SW480 (cell line): ENCODE measurements at regions not wholly inside any gene's neighbourhood (a gene's known extent, or its start where the extent isn't known, plus 50 kb on each side); places are given as distances from the start of the nearest gene placed in this dataset.
"Not testable (repeated sequence)": the region's sequence is repeated elsewhere in the genome, so short reads cannot be mapped to it uniquely, and the experiment has no call there.

Experiments
- DNase-seq: peaks from one replicate; pipeline ENCODE4 v3.0.0-alpha.2; 2016; ENCODE audit warnings: low spot score

- DNase-seq: no peak
Measured at GRCh38 chrX:98065151-98065550, 1181.4 kb downstream of the RPA4 start.

GRCh38 chrX:98067611-98068010 lies 1183.9 kb downstream of the RPA4 start:
- no peak for DNase-seq

GRCh38 chrX:98068024-98068580 lies 1184.4 kb downstream of the RPA4 start:
- no peak for DNase-seq

GRCh38 chrX:98071331-98071730 lies 1187.6 kb downstream of the RPA4 start:
- no peak for DNase-seq

GRCh38 chrX:98077440-98077839 lies 1193.7 kb downstream of the RPA4 start:
- no peak for DNase-seq

- no peak for DNase-seq
Measured at GRCh38 chrX:98111684-98112083, 1228.0 kb downstream of the RPA4 start.

- no peak for DNase-seq
Measured at GRCh38 chrX:98114021-98114420, 1230.3 kb downstream of the RPA4 start.

GRCh38 chrX:98141466-98141865 lies 1257.8 kb downstream of the RPA4 start:
- no peak for DNase-seq

- no peak for DNase-seq
Measured at GRCh38 chrX:98191003-98191402, 1307.3 kb downstream of the RPA4 start.

GRCh38 chrX:98194036-98194435 lies 1310.3 kb downstream of the RPA4 start:
- DNase-seq: no peak

- no peak for DNase-seq
Measured at GRCh38 chrX:98203800-98204199, 1320.1 kb downstream of the RPA4 start.

- no peak for DNase-seq
Measured at GRCh38 chrX:98207947-98208346, 1324.2 kb downstream of the RPA4 start.

- no peak for DNase-seq
Measured at GRCh38 chrX:98231003-98231402, 1347.3 kb downstream of the RPA4 start.

- DNase-seq: not testable (repeated sequence)
Measured at GRCh38 chrX:98240061-98240460, 1356.4 kb downstream of the RPA4 start.

GRCh38 chrX:98263135-98263534 lies 1379.4 kb downstream of the RPA4 start:
- no peak for DNase-seq

- no peak for DNase-seq
Measured at GRCh38 chrX:98289726-98290125, 1406.0 kb downstream of the RPA4 start.

- no peak for DNase-seq
Measured at GRCh38 chrX:98294310-98294709, 1410.6 kb downstream of the RPA4 start.

- no peak for DNase-seq
Measured at GRCh38 chrX:98296129-98296528, 1412.4 kb downstream of the RPA4 start.

- no peak for DNase-seq
Measured at GRCh38 chrX:98299785-98300184, 1416.1 kb downstream of the RPA4 start.

- DNase-seq: not testable (repeated sequence)
Measured at GRCh38 chrX:98300536-98300935, 1416.8 kb downstream of the RPA4 start.

- DNase-seq: no peak
Measured at GRCh38 chrX:98331407-98331806, 1447.7 kb downstream of the RPA4 start.

GRCh38 chrX:98338544-98338943 lies 1454.8 kb downstream of the RPA4 start:
- DNase-seq: no peak

GRCh38 chrX:98350940-98351339 lies 1467.2 kb downstream of the RPA4 start:
- DNase-seq: no peak

GRCh38 chrX:98357146-98357545 lies 1473.4 kb downstream of the RPA4 start:
- DNase-seq: no peak

GRCh38 chrX:98362630-98363029 lies 1478.9 kb downstream of the RPA4 start:
- DNase-seq: no peak
